HT1080 (cell line): ENCODE measurements at regions not wholly inside any gene's neighbourhood (a gene's known extent, or its start where the extent isn't known, plus 50 kb on each side); places are given as distances from the start of the nearest gene placed in this dataset.

ENCODE experiments used
- DNase-seq: peaks from one replicate; pipeline ENCODE4 v3.0.0-alpha.2; 2015; ENCODE audit warnings: low read depth

DNA sequence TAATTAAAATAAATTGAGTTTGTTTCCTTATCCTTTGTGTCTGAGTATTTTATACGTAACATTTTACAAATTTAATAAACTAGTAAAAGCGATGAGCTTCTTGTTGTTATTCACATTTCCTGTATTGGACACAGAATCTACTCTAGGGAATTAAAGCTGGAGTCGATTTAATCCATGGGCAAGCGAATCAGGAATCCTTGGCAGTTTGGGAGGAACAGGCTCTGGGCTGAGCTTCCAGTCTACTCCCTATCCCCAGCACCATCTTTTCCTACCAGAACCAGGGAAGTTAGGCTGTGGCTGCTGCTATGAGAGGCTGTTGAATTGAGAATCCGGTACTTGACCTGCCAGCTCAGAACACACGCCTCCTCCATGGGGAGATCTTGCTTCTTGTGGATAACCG is 437.3 kb upstream of the TPM1 start:
- DNase-seq = no peak

DNA sequence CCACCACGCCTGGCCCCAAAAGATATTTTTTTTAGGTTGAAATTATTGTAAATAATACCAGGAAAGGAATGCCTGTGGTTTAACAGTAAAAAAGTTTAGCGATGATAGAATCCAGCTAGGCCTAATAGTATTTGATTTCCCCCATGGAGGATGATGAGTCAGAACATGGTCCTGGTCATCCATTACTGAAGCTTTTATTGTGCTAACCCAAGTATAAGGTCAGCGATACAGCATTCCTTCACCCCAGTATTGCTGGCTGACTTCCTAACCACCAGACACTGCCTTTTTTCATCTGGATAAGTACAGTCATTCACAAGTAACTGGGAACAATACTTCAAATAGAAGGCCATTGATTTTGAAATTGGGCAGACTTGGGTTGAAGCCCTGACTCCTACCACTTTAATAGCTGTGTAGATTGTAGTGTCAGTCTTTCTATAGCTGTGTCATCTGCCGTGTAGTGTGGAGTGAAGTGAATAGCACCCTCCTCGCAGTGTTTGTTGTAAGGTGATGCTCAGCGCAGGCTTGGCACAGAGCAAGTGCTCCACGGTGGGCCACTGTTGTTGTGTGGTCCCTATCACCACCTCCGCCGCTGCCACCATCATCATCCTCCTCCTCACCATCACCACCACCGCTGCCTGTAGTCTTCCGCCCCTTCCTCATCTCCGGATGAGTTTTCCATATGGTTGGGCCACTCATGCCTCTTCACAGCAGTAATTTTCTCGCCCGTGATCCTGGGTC is 436.0 kb upstream of the TPM1 start:
- DNase-seq = peak; percentile 99

DNA sequence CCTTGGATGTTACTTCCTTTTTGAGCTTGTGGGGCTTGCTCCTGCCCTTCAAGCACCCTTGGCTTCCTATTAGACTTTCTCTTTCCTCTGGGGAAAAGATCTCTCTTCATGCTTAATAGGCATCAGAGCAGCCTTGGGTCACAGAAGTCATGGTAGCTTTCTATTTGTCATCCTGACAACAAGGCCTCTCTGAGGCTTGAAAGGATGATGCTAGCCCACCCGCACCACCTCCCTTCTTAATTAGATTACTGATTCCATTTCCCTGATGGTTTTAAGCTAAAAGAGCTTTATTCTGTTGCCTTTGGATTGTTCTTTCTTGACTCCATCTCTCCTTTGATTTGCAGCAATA is 435.5 kb upstream of the TPM1 start:
- no peak for DNase-seq

DNA sequence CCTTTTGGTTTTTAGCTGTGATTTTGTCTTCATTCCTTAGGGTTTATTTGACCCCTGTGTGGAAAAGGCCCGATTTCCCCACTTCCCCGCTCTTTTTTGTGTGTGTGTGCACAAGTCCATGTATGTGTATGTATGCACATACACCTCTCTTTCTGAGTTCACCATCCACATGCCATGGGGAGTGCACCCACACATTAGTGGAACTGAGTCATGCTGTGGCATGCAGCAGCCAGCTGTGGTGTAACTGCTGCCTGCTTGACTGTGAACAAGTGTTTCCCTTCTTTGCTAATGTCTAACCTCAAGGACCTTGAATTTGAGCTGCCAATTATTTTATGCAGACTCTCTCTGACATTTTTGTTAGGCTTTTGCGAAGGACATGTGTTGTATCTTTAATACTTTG is 434.9 kb upstream of the TPM1 start:
- peak; percentile 36 for DNase-seq

DNA sequence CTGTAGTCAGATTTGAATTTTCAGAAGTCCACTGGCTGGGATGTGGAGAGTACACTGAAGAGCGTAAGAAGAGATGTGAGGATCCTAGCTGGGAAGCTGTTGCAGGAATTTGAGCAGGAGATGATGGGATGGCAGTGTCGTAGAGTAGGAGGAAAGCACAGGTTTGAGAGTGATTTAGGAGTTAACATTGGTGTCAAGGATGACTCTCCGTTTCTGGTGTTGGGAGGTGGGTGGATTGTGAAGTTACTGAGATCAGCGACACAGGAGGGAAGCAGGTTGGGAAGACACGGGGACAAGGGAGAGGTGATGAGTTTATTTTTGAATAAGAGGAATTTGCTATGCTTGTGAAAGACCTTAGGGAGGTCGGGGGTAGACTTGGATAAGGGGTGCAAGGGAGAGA is 434.2 kb upstream of the TPM1 start:
- DNase-seq = no peak

DNA sequence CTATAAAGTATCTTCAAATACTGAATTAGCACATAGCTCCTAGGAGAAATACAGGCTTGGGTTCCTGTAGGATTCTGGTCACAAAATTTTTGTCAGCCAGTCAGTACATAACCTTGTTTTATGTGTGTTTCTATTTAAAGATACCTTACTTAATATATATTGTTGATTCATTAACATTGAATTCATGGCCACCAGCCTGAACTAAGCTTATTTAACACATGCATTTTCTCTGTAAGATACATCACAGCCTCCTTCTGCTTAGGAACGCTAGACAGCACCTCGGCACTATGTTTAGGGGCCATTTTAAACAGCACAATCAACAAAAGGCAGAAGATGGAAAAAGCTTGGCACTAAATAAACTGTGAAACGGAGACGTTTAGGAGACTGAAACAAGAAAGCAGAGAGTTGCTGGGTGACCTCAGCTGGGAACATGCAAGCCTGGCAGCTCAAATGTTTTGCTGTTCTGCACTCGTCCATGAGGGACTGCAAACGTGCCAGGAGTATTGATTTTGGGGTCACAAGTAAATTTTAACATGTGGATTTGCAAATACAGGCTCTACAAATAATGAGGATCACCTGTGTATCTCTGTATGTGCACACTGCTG is 432.2 kb upstream of the TPM1 start:
- DNase-seq = no peak

DNA sequence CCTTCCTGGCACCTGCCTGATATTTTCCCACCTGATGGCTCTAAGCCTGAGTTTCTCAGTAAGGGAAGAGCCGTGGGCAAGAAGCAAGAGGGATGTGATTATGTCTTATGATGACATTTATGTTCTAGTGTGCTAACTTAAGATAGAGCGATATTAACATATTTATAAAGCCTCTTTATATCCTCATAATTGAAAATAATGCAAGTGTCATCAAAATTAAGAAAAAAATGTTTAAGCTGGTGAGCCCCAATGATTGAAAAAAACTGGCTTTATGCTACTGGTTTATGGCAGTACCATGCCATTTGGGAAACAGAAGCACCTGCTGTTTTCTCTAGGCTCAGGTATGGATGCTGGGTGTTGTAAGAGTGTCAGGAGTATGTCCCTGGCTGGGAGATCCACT is 431.5 kb upstream of the TPM1 start:
- no peak for DNase-seq

DNA sequence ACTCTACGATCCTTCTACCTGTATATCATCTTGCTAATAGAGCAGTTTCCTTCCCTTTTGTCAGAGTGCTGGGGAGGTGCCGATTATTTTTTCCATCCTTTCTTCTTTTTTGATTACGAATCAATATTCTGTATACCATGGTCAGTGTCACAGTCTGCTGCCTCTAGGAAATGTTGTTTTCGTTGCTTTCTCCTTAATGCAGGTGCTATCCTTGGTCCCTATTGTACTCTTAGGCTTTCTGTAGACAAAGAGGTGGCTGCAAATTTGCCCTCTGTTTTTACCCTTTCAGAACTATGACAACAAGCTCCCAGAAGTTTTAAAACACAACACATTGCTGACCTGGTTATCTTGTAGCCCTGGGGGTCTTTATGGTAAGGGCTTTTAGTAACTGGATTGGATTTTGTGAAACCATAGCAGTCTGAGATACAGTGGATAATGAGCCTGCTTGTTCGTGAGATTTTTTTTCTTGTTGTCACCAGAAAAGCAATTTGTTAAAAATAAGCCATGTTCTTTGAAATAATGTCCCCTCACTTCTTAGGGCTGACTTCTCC is 430.3 kb upstream of the TPM1 start:
- no peak for DNase-seq

DNA sequence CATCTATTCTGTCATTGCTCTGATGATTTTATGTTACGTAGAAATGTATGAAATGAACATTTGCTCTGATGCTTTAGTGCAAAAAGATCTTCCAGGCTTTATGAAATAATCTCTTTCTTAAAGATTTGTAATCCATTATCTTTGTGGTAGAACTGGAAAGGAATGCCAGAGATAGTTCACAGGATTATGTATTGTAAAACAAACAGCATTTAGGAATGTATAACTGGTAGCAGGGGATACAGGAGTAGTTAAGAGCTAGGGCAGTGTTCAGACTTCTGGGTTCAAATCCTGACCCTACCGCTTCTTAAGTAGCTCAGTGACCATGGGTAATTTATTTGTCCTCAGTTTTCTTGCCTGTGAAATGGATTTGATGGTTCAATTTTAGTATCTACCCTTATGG is 429.8 kb upstream of the TPM1 start:
- no peak for DNase-seq

DNA sequence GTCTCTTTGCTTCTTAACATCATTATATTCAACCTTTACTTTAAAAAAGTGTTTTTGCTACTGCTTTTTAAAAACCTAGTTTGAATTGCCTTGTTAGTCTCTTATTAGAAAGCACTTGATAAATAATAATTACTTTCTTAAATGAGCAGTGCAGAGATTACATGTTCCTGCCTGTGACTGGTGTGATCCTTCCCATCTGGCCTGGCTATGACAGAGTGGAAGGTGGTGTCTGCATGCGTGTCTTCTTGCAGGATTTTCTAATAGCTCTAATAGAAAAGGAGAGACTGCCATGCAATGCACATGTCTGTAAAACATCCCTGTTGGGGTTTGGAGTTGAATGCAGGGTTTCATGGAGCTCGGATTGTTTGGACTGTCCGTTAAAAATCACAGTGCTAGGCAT is 425.8 kb upstream of the TPM1 start:
- no peak for DNase-seq

DNA sequence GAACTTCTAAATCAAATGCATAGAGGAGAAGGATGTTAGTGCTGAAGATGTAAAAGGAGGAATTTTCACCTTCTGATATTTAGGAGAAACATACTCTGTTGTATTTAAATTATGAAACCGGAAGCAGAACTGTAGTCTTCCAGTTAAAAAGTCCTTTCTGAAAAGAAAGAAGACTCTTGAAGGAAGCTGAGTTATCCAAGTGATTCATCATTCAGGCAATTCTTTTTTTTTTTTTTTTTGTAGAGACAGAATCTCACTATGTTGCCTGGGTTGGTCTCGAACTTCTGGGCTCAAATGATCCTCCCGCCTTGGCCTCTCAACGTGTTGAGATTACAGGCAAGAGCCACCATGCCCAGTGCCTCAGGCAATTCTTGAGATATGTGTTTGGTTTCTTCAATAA is 424.8 kb upstream of the TPM1 start:
- DNase-seq = peak; percentile 51

DNA sequence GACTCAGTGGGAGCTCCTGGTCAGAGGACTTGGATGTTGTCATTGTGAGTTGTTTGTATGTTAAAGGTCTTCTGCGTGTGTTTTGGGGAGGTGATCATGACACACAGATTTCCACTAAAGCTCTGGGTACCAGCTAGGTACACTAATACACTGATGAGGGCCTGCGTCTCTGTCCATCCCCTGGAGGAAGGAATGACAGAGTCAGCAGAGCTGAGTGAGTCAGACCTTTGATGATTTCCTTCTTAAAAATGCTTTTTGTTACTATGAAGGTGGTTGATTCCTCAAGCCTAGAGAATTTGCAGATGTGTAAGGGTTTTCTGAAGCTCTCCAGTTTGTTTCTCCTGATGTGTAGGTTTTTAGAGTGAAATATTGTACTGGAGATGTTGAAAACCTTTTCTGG is 424.1 kb upstream of the TPM1 start:
- peak; percentile 91 for DNase-seq

DNA sequence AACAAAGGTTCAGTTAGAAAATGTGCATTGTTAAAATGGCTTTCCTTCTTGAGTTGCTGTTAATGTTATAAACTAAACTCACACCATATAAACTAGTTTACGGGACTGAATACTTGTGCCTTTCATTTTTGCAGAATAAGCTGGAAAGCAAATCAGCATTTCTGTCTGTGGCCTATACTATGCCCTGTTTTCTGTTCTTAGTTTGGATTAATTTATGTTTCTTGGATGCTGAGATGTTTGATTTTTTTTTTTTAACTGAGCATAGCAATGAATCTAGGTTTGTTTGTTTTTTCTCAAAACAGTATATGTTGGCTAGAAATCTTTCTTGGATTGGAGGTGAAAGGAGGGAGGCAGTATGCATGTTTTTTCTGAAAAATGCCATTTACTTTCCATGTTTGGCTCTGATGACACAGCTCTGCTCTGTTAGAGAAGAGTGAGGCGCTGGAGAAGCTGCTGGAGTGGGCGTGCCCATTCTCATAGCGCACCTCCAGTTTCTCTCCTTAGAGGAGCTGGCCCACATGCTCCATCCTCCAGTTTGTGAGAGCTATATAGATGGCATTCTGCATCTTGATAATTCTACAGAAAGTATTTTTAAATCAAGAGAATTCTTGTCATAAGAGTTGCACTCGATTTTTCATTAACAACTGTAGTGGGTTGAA is 423.6 kb upstream of the TPM1 start:
- DNase-seq = no peak

DNA sequence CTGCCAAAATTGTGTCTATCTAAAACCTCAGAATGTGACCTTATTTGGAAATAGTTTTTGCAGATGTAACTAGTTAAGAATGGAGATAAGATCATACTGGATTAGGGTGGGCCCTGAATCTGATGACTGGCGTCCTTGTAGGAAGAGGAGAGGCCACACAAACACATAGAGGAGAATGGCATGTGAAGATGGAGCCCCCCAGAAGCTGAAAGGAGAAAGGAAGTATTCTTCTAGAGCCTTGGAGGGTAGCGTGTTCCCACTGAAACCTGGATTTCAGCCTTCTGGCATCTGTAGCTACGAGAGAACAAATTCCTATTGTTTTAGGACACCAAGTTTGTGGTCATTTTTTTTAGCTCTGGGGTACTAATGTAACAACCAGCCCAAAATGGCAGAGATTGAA is 423.0 kb upstream of the TPM1 start:
- DNase-seq = no peak

DNA sequence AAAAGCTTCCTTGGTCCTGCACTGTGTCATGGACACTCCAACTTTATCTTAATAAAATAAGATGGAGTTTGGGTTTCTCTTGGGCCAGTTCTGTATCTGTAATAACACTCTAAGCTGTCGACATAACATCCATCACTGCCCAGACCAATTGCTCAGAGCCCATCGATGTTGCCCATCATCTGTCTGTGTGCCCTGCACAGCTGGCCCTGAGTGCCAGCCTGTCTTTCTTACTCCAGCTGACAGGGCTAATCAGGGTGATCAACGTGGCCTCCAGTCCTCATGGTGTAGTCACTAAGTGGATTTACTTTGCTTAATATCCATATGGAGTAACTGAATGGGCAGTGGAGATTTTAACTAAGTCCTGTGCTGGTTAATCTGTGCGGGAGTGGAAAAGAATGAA is 419.8 kb upstream of the TPM1 start:
- DNase-seq = no peak

DNA sequence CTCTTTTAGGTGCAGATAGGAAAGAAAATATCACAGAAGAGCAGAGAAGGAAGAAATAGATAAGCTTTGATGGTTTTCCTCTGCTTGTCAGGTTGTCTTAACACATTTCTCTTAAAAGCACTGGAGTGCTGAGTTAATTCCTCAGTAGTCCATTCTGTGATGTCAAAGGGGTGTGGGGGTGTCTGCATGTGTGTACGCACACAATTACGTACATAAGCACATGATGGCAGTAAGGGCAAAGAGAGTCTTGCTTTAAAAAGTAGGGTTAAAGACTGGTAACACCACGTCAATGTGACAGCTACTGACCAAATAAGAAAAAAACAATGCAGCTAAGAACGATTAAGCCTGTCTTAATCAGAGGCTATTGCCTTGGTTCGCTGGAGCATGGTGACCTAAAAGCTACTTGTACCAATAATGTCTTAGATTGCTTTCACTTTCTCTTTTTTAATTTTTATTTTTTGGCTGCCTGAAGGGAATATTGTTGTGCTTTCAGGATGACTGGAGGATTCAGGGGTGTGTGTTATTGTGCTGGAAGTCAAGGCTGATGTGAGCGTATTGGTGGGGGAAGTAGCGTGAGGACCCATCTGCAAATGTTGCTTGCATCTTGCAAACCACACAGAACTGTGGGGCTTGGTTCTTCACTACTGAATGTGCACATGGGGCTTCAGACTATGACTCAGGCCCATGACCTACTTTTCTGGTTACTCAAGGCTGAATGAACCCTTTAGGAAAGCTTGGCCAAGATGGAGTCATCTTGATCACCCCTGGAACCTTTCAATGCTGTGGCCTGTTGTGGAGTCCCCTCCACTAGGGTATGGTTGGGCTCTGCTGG is 417.8 kb upstream of the TPM1 start:
- peak; percentile 51 for DNase-seq

DNA sequence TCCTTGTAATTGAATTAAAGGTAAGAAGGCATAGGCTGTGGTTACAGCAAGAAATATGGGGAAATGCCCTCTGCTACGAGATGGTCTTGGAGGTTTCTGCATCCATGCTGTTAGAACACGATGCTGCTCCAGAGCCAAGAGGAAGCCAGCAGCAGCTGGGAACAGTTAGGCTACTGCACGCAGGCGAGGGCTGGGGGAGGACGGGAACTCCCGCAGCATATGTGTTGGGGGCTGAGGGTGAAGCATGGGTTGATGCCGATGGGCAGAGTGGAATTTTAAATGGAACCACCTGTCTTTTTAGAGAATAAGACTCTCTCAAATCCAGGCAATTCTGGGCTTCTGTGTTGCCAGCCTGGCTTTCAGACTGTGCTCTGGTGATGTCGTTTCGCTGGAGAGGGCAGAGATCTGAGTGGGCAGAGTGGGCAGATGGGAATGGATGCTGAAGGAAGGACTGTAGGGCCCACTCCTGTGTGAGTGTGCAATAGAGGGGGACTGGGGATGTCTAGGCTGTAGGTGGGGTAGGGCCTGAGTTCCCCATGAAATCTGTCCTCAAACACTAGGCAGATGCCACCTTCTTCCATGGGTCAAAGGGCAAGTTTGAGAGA is 417.0 kb upstream of the TPM1 start:
- no peak for DNase-seq

DNA sequence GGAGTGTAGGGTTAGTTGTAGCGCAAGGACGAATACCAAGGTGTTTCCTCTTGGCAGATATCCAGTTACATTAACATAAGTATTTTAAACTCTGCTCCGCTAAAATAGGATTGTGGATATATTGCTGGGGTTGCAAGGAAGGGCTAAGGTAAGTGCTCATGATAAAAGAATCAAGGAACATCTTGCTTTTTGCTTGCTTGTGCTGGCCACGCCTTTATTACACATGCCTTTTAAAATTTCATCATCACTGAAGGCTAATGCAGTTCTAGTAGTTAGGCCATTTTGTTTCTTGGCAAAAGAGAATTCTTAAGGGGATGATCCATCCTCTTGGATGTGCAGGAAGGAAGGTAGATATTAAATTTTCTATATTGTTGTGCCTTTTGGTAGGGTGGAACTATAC is 415.6 kb upstream of the TPM1 start:
- DNase-seq = no peak

DNA sequence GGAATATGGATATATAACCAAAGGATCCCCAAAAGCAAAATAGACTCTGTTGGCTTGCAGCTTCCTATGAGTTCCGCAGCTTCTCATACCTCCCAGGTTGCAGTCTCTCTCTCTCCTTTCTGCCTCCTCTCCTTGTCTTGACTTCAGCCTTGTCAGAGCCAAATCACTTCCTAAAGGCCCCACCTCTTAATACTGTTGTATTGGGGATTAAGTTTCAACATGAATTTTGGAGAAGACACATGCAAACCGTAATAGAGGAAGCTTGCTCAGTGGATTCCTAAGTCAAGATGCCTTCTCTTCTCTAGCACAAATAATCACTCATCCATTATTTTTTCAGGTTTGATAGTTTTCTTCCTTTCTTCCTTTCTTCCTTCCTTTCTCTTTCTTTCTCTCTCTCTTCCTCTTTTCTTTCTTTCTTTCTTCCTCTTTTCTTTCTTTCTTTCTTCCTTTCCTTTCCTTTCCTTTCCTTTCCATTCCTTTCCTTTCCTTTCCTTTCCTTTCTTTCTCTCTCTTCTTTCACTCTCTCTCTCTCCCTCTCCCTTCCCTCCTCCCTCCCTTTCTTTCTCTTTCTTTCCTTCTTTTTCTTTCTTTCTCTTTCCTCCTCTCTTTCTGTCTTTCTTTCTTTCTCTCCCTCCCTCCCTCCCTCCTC is 411.3 kb upstream of the TPM1 start:
- DNase-seq = no peak

DNA sequence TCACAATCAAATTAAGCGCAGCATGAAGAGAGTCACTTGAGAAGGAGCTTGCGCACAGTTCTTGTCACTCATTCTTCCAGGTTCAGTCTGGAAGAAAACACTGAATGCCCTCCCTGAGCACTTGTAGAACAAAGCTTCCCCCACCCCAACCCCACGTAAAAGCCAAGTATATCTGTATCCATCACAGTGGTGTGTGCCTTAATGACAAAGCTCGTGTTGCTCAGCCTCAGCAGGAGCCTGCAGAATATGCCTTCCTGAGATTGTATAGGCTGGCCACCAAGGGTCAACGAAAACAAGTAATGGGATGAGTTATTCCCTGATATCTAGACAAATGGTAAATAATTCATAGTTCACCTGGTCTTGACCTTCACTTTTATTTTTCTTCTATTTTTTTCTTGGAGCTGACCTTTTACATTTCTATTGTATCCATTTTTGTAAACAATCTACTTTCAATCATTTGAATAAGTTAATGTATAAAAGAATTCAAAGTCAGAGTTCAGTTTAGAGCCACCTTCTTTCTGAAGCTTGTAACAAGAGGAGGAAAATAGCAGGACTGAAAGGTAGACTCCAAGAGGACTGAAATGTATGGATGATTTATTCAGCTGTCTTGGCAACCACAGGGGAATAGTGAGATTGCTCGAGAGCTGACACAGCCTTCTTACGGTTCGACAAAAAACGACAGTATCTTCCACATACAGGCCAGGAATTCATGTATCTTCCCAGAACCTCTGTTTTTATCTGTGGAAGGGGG is 405.5 kb upstream of the TPM1 start:
- no peak for DNase-seq
